HG03066 (cell line): ENCODE measurements at regions not wholly inside any gene's neighbourhood (a gene's known extent, or its start where the extent isn't known, plus 50 kb on each side); places are given as distances from the start of the nearest gene placed in this dataset.
"Not testable (repeated sequence)": the region's sequence is repeated elsewhere in the genome, so short reads cannot be mapped to it uniquely, and the experiment has no call there.

Experiments
- ATAC-seq: cut with Tn5 transposase; IDR thresholded peaks from one replicate; pipeline ENCODE4 v1.9.1; 2021; ENCODE audit warnings: low read depth; ENCODE audit not compliant: unreplicated experiment

DNA sequence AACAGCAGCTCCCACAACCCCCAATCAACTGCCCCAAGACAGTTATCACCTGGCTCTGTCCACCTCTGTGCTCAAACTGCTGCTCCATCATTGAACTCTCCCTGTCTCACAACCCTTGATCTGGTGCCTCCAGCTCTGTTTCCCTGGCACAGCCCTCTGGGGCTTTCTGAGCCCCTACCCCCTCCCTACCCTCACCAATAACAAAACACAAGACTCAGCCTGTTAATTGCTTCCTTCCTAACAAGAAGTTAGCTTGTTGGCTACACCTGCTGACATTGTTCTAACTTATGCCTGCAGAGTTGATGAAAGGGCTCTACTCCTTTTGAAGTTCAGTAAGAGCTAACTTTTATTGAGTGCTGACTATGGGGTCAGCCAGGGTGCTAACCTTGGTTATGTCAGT, 99.4 kb upstream of the FNDC3A start:
- no peak for ATAC-seq

DNA sequence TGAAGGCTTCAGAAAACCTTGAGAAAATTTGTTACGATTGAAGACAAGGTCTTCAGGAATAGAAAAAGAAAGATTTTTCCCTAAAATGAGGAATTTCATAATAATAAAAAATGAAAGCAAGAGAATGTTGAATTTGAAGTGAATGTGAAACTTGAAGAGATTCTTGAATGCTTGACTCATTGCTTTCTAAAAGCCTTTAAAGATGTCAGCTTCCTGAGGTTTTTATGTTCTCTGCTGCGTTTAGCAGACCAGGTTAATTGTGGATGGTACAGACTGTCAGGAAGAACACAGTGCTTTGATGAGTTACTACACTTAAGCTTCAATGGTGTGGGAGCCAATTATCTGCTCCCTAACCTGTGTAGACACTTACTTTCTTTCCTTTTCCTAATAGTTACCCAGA, 96.3 kb upstream of the FNDC3A start:
- ATAC-seq = no peak

DNA sequence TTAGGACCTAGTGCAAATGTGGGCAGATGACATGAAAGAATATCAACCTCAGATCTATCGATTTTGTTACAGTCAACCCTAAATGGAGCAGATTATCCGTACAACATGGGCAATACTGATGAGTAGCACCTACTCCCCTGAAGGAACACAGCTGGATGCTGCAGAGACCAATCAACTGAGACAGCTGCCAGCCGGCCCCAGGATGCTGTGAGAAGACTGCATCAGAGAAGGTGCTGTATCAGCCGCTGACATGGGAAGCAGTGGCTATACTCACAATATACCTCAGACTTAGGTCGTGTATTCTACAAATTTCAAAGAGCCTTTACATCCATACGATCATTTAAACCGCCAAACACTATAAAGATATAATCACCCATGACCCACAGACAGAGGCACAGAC, 95.9 kb upstream of the FNDC3A start:
- ATAC-seq = no peak

DNA sequence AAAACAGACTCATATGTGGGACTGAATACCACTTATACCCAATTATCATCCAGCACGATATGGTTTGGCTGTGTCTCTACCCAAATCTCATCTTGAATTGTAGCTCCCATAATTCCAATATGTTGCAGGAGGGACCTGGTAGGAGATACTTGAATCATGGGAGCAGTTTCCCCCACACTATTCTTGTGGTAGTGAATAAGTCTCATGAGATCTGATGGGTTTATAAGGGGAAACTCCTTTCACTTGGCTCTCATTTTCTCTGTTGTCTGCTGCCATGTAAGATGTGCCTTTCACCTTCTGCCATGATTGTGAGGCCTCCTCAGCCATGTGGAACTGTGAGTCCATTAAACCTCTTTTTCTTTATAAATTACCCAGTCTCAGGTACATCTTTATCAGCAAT, 91.9 kb upstream of the FNDC3A start:
- not testable (repeated sequence) for ATAC-seq

DNA sequence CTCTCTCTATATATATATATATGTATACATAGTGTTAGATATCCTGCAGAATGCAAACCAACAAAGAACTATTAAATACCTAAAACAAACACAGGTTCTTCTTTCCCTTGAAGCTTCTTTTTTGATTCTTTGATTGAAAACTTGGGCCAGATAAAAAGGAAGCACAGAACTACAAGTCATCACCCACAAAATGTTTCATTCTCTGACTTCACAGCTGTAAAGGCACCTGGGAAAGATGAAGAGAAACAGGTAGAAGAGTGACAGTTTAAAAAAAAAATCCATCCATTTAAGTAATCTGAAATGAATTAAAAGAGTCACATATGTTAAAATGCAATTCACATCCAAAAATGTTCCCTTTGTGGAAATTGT, 90.7 kb upstream of the FNDC3A start:
- no peak for ATAC-seq

DNA sequence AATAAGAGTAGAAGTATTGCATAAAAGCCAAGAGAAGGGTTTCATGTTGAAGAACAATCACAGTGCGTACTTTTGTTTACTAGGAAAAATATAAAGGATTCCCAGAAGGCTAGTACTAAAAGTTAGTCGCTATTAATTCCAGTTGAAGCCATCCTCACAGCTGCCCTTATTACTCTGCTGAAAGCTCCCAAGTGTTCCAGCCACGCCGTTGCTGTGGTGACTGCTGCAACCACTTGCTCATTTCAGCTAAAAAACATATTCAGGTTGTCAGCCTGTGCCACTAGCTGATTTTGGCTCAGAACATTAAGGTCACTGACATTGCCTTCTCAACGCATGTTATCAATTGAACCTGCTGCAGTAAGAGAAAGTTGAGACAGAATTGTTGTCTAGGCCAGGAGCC, 87.1 kb upstream of the FNDC3A start:
- ATAC-seq = no peak

DNA sequence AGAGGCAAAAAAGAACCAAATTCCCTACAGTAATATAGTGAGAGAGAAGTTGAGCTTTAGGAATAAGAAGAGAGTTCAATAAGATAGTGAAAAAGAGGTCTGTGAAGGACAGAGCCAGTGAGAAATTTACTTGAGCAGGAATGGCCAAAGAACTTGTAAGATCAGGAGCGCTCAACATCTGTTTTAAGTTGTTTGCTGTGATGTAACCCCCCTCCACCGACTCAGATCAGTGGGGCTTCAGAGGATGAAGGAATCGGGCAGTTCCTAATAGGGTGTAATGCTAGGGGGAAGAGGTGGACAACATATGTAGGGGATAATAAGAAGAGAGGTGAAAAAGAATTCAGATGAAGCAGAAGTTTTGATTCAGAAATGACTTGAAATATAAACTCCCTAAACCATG, 85.3 kb upstream of the FNDC3A start:
- no peak for ATAC-seq

DNA sequence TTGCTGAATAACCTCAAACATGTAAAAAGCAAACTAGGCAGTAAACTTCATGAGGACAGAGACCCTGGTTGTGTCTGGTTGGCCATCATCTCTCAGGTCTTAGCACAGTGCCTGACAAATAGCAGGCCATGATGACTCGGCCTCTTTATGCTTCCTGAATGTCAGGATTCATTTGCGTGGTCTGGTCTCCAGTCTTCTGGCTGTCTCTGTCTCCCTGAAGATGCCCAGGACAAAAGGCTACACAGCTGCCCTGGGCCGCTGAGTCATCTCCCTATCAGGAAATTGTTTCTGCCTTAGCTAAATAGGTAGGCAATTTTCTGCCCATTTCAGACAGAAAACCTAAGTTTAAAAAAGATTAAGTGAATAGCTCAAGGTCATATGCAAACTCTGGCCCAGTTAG, 84.1 kb upstream of the FNDC3A start:
- no peak for ATAC-seq

DNA sequence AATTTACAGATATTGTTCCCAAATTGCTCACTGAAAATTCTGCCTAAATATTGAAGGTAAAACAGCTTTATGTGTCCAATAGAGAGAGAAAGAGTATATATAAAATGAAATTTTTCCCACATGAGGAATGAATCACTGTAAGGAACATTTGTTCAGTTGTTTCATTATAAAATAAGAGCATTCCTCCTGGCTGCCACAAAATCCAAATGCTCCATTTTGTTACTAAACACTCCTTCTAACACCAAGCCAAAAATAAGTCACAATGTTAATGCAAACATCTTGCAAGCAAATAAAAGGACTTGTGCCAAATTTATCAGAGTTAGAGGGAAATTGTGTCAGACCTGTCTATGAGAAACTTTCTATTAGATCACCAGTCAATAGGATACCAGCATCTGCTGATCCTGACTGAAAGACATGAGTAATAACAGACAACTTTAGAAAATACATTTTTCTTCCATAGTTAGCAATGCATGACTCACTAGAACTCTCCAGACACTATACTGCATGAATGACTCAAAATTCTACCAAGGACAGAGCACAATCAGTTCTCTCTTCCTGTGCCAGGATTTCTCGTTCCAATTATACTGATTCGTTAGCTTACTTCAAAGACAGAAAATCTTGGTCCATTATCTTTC, 83.5 kb upstream of the FNDC3A start:
- ATAC-seq = peak; percentile 84

DNA sequence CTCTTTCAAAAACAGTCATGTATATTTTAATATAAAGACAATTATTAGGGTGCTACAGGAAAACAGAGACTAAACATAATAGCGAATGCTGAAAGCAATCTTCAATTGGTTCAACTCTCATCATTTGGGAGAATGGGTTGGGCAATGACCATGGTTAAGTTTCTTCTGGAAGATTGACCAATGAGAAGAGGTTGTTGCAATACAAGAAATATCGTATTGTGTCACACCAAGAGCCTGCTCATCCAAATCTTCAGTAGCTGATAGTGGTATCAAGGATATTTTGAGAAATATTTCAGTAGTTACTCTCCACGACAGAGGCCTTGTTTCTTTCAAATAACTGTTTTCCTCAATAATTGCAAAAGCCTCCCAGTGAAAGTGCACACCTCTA, 83.0 kb upstream of the FNDC3A start:
- ATAC-seq = no peak

DNA sequence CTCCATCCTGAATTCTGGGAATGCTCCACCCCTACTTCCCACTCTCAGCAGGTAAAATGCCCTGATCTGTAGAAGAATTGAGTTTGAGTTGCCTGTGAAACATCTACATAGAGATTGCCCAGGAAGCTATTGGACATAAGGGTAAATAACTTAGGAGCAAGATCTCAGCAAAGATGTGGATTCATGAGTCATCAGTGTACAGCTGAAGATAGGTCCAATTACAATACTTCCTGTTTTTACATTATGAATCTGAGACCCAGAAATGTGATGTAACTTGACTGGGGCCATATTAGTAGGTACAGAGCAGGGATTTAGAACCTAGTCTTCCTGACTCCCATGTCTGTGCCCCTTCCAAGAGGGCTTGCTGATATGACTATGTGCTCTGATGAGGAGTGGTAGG, 79.4 kb upstream of the FNDC3A start:
- ATAC-seq = no peak

DNA sequence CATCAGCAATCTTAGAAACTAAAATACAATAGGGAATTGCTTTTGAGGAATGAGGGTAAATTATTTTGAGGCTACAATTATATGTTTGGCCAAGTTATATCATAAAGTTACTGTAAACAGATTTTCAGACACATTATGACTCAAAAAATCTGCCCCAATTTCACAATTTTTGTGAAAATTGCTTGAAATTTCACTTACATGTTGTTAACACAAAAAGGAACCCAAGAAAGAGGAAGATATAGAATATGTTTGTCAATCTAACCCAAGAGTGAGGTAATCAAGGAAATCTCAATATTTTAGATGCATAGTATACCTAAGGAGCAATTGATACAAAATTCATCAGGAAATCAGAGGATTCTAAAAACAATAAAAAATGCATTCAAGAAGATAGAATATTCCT, 73.9 kb upstream of the FNDC3A start:
- ATAC-seq = no peak

DNA sequence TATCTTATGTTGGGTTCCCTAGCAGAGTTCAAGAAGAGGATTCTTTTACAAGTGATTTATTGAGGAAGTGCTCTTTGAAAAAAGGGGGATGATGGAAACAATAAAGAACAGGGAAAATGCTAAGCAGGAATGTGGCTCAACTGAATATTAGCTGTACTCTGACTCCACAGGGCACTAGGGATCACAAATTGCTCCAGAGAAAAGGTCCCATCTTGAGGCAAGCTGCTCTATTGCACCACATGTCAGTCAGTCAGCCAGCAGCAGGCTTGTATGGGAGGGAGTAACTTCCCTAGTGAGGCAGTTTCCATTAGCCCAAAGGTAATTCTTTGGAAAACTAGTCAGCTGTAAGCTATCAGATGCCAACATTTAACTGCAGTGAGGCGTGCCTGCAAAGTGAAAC, 73.3 kb upstream of the FNDC3A start:
- ATAC-seq = no peak

DNA sequence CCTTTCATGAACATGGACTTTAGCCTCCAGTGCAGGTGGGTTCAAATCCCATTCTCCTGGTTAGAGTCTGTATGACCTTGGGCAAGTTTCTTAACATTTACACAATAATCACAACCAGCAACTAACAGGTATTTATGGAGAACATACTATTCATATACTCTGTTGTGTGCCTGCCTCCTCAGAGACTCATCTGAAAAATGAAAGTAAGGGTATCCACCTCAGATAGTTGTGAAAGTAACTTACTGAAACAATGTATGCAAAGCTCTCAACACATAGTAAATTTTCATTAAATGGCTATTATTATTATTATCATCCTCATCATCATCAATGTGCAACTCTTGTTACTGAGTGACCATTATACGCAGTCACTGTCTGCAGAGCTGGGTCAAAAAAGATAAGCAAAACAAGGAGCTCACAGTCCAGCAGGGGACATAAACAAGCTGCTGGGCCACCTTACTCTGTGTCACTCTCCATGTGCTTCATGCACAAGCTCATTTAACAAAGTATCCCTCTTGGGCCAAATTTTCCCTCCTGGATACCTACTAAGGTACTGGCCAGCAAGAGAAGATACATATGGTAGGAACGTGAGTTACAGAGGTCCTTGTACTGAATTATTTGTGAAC, 70.9 kb upstream of the FNDC3A start:
- ATAC-seq = no peak

DNA sequence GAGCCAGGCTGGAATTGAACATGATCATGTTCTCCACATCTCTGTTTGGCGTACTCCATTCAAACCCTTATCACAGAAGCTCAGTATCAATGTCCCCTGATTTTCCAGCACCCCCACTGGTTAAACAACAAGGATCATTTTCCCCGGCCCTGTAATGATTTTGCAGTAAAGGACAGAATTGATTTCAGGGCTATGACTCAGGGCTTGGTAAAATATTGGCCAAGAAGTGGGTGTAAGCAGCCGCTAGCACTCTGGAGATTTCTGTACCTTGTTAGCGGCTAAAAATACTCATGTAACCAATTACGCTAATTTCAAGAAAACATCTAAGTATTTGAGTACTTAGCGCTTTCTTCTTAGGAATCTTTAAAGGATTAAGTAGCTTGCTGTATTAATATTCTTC, 69.5 kb upstream of the FNDC3A start:
- no peak for ATAC-seq

DNA sequence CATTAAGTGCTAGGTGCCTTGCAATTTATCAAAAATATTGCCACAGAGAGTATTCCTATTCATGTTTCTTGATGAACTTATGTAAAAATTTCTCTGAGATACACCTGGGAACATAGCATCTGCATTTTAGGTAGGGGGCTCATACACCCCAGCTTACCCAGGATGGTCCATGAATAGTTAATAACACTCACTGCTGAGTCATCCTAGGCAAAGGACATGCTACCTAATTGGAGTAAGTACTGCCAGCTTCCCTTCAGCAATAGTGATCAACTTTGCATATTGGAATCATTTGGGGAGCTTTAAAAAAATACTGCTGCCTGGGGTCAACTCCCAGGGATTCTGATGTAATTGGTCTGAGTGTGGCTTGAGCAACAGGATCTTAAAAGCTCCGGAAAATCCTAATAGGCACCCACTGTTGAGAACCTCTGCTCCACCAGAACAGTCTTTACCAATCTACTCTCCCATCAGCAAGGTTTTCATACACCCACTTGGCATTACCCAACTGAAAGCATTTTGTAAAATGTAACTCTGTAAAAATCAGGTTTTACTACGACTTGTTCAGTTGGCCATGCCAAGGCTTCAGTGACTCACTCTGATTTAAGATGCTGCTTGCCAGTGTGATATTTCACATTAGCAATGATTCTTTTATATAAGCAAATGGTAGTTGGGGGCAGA, 67.2 kb upstream of the FNDC3A start:
- ATAC-seq = no peak

DNA sequence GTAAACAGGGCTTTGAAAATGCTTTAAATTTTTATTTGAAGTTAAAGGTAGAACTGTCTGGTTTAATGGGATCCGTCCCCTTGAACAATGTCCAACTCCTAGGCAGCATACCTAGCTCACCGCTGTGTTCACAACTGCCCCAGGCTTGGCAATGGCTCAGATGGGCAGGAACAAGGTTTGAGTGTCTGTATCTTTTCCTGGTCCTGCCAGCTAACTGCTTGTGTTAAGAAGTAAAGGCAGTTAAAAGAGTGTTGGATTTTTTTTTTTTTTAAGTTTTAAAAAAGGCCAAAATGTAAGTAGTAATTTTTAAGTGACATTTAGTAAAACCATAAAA, 66.7 kb upstream of the FNDC3A start:
- ATAC-seq = no peak

DNA sequence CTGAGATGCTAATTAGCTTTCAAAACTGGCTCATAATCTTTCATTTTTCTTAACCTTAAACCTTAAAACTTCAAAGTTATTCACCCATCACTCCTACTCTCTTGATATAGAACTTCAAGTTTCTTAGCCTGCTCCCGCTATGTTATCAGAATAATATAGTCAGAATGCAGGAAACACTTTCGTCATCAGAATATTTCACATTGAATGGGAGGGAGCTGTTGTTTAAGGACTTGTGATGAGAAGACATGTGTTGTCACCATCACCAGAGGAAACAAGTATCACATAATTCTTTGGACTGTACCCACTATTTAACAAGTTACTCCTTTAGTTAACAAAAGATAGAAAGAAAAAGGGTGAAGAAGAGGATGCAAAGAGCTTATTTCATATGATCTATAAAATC, 65.0 kb upstream of the FNDC3A start:
- ATAC-seq = no peak

DNA sequence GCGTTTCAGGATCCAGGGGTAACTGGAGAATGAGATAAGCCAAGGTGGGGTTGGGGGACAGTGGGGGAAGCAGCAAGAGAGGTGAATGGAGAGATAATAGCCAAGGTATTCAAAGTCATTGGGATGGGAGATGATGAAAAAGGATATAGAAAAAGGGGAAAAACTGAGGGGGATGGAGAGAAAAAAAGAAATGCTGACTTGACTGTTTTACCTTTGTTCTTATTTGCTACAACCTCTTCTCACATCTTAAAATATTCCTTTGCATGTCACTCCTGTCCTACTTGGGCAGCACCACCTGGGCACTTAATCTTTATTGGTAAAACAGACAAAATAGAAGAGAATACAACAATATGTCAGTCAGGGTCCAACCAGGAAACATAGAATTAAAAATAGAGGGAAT, 56.0 kb upstream of the FNDC3A start:
- ATAC-seq = no peak

DNA sequence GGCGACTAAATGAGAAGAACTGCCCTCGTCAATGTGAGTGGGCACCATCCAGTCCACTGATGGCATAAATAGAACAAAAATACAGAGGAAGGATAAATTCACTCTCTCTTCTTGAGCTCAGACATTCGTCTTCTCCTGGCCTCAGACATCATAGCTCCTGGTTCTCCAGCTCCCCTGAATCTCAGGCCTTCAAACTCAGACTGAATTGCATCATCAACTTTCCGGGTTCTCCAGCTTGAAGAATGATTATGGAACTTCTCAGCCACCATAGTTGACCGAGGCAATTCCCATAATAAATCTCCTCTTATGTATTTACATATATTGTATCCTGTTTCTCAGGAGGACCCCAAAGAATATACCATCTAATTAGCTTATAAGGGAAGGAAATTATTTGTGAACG, 55.0 kb upstream of the FNDC3A start:
- ATAC-seq = no peak

DNA sequence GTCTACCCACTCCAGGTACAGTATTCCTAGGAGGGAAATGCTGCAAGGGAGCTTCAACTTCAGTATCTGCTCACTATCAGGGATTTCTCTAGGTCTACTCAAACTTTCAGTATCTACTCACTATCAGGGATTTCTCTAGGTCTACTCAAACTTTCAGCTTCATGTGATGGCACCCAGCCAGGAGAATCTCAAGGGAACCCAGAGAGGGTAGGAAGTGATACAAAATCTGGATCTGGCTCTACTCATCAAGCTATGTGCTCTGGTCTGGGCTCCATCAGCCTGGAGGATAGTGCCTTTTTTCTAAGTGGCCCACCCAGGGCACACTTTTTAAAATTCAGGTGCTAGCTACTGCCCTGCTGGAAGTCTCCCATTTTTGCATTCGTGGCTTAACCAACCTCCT, 52.3 kb upstream of the FNDC3A start:
- no peak for ATAC-seq

DNA sequence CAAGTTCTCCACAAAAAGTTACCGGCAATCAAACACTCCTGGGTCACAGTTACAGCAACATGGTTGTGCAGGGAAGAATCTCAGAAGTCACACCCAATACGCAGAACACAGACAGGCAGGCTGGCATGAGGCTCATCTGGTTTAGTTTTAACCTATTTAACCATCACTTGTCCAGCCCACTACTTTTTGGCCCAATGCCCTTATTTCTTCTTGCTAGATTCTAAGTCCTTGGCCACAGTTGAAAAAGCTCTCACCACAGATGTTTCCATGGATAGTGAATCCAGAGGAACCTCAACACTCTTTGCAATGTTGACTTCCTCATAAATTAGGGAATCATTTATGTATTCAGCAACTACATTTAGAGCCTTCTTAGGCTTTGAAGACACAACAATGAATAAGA, 50.7 kb upstream of the FNDC3A start:
- ATAC-seq = no peak
